Ascending aorta (tissue), 2 donors: ENCODE measurements at regions not wholly inside any gene's neighbourhood (a gene's known extent, or its start where the extent isn't known, plus 50 kb on each side); places are given as distances from the start of the nearest gene placed in this dataset.

Experiments
- DNase-seq, 2 donors: peaks; one replicate each; pipeline ENCODE4 v3.0.0-alpha.2; 2019; ENCODE audit warnings: low spot score in 2 of 2
- H3K27ac ChIP-seq, 2 donors: fragments of 200-600 bp; sonication (generic); one replicate each; pipeline ENCODE4 v1.5.1; 2016 to 2017; ENCODE audit warnings: mild to moderate bottlenecking in 1 of 2
- H3K27me3 ChIP-seq: fragments of 200-600 bp; sonication (generic); one replicate; pipeline ENCODE4 v1.5.1; 2017
- H3K36me3 ChIP-seq, 2 donors: fragments of 200-600 bp; sonication (generic); one replicate each; pipeline ENCODE4 v1.5.1; 2016
- H3K4me1 ChIP-seq, 2 donors: fragments of 200-600 bp; sonication (generic); one replicate each; pipeline ENCODE4 v1.5.1; 2016 to 2017; ENCODE audit warnings: mild to moderate bottlenecking in 1 of 2
- H3K4me3 ChIP-seq, 2 donors: fragments of 200-600 bp; sonication (generic); one replicate each; pipeline ENCODE4 v1.5.1; 2016 to 2017; ENCODE audit warnings: mild to moderate bottlenecking in 1 of 2
- H3K9me3 ChIP-seq, 2 donors: fragments of 200-600 bp; sonication (generic); one replicate each; pipeline ENCODE4 v1.5.1; 2016
- CTCF ChIP-seq, 3 experiments: fragments of 200-600 bp in 2 of 3; fragments of 450-650 bp in 1 of 3; sonication (generic) in 2 of 3; IDR thresholded peaks; one replicate each; pipeline ENCODE4 v1.5.1; 2016 to 2019; ENCODE audit warnings: antibody characterized with exemption in 3 of 3, mild to moderate bottlenecking in 1 of 3, moderate library complexity in 1 of 3
- intact Hi-C: fragments of 100-400 bp; cut with DNase I; formaldehyde crosslinking; loops from one replicate; pipeline ENCODE4 v1.15.1; 2023

GRCh38 chr22:48557473-48557872, 1270.2 kb downstream of the BRD1 start:
- Histone ChIP-seq H3K4me1 (no peaks in the 10 kb centered on the region), H3K4me3 (no peak overlapping the region), H3K27me3 (no peaks in the 10 kb centered on the region), H3K27ac (no peak overlapping the region), H3K9me3 (no peaks in the 10 kb centered on the region), H3K36me3 (no peaks in the 10 kb centered on the region)
- TF ChIP-seq CTCF (IDR thresholded peaks at IDR 0.05), result no peak
- intact Hi-C loops, result no loop called here
- DNase-seq, result no peak

- intact Hi-C loops, result no loop called here
- H3K27ac ChIP-seq, result no peak overlapping the region
- no peaks in the 10 kb centered on the region for H3K27me3 ChIP-seq
- no peaks in the 10 kb centered on the region for H3K4me1 ChIP-seq
- no peak for TF ChIP-seq CTCF (IDR thresholded peaks at IDR 0.05)
- no peaks in the 10 kb centered on the region for H3K9me3 ChIP-seq
- no peak overlapping the region for H3K4me3 ChIP-seq
- no peak for DNase-seq
- H3K36me3 ChIP-seq, result no peaks in the 10 kb centered on the region
Observed at GRCh38 chr22:48556751-48557150, 1270.9 kb downstream of the BRD1 start.

GRCh38 chr22:48556222-48556621, 1271.5 kb downstream of the BRD1 start:
- no peaks in the 10 kb centered on the region for H3K4me1 ChIP-seq
- DNase-seq, result no peak
- no peak for TF ChIP-seq CTCF (IDR thresholded peaks at IDR 0.05)
- no peak overlapping the region for H3K4me3 ChIP-seq
- H3K27me3 ChIP-seq, result no peaks in the 10 kb centered on the region
- H3K9me3 ChIP-seq, result no peaks in the 10 kb centered on the region
- no peak overlapping the region for H3K27ac ChIP-seq
- H3K36me3 ChIP-seq, result no peaks in the 10 kb centered on the region
- intact Hi-C loops, result no loop called here

GRCh38 chr22:48555606-48556005, 1272.1 kb downstream of the BRD1 start:
- intact Hi-C loops, result no loop called here
- H3K27ac ChIP-seq, result no peak overlapping the region
- H3K36me3 ChIP-seq, result no peaks in the 10 kb centered on the region
- no peak for TF ChIP-seq CTCF (IDR thresholded peaks at IDR 0.05)
- no peaks in the 10 kb centered on the region for H3K27me3 ChIP-seq
- H3K9me3 ChIP-seq, result no peaks in the 10 kb centered on the region
- no peaks in the 10 kb centered on the region for H3K4me1 ChIP-seq
- no peak overlapping the region for H3K4me3 ChIP-seq
- DNase-seq, result no peak

- DNase-seq, result no peak
- TF ChIP-seq CTCF (IDR thresholded peaks at IDR 0.05), result no peak
- no peaks in the 10 kb centered on the region for H3K36me3 ChIP-seq
- intact Hi-C loops, result no loop called here
- no peaks in the 10 kb centered on the region for H3K27me3 ChIP-seq
- no peaks in the 10 kb centered on the region for H3K4me1 ChIP-seq
- no peak overlapping the region for H3K4me3 ChIP-seq
- no peak overlapping the region for H3K27ac ChIP-seq
- H3K9me3 ChIP-seq, result no peaks in the 10 kb centered on the region
Observed at GRCh38 chr22:48554893-48555572, 1272.6 kb downstream of the BRD1 start.
